ENCODE measurements at regions not wholly inside any gene's neighbourhood (a gene's known extent, or its start where the extent isn't known, plus 50 kb on each side); places are given as distances from the start of the nearest gene placed in this dataset.

DNA sequence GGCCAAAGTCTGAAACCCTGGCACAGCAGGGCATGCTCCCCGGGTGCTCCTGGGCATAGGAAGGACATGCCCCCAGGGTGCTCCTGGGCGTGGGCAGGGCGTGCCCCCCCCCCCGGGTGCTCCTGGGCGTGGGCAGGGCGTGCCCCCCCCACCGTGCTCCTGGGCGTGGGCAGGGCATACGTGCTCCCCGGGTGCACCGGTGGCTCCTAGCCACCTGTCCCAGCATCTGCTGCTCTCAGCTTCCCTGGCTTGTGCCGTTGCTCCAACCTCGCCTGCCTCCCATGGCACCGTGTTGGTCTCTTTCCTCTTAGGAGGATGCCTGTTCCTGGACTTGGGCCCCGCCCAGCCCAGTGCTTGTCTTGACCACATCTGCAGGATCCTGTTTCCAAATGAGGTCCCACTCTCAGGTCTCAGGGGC, 95.6 kb upstream of the CTDP1 start:
- TF ChIP-seq, protein P1, sequence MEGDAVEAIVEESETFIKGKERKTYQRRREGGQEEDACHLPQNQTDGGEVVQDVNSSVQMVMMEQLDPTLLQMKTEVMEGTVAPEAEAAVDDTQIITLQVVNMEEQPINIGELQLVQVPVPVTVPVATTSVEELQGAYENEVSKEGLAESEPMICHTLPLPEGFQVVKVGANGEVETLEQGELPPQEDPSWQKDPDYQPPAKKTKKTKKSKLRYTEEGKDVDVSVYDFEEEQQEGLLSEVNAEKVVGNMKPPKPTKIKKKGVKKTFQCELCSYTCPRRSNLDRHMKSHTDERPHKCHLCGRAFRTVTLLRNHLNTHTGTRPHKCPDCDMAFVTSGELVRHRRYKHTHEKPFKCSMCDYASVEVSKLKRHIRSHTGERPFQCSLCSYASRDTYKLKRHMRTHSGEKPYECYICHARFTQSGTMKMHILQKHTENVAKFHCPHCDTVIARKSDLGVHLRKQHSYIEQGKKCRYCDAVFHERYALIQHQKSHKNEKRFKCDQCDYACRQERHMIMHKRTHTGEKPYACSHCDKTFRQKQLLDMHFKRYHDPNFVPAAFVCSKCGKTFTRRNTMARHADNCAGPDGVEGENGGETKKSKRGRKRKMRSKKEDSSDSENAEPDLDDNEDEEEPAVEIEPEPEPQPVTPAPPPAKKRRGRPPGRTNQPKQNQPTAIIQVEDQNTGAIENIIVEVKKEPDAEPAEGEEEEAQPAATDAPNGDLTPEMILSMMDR (IDR thresholded peaks at IDR 0.05; ENCODE audit: low read depth, low read length, missing control alignments) = no peak
- DNase-seq (ENCODE audit: low read depth) = no peak
- H3K4me3 ChIP-seq (ENCODE audit: low read depth, low read length) = no peak overlapping the region

DNA sequence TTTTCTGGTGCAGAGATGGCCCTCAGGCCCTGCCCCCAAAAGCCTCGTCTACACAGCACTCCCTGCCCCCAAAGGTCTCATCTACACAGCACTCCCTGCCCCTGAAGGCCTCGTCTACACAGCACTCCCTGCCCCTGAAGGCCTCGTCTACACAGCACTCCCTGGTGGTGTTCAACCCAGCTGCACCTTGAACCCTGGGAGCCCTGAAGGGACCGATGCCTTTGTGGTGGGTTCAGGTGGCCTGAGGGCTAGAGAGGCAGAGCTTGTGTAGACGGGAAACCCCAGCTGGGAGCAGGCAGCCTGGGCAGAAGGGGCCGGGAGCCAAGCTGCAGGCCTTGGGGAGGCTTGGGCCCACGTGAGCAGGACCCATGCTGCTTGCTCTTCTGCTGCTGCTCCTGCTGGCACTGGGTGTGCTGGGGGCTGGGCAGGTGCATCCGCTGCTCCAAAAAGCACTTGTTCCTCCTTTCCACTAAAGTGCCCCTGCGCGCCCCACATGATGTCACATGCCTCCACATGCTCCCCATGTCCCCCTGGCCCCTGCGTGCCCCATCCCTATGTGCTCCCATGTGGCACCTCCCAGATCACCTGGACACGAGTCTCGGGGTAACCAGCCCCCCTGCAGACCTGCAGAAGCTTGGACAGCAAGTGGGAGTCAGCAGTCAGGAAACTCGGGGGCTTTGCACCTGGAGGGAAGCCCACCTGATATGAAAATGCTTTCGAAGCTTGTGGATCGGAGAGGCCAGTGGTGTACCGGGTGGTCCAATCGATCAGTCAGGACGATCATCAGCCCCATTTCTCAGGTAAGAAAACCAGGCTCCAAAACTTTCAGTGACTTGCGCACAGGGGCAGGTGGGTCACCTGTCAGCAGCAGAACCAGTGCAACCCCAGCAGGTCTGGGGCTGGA, 94.9 kb upstream of the CTDP1 start:
- TF ChIP-seq, protein P1 (IDR thresholded peaks at IDR 0.05; ENCODE audit: low read depth, low read length, missing control alignments) = no peak
- DNase-seq (ENCODE audit: low read depth) = no peak
- no peak overlapping the region for H3K4me3 ChIP-seq (ENCODE audit: low read depth, low read length)

DNA sequence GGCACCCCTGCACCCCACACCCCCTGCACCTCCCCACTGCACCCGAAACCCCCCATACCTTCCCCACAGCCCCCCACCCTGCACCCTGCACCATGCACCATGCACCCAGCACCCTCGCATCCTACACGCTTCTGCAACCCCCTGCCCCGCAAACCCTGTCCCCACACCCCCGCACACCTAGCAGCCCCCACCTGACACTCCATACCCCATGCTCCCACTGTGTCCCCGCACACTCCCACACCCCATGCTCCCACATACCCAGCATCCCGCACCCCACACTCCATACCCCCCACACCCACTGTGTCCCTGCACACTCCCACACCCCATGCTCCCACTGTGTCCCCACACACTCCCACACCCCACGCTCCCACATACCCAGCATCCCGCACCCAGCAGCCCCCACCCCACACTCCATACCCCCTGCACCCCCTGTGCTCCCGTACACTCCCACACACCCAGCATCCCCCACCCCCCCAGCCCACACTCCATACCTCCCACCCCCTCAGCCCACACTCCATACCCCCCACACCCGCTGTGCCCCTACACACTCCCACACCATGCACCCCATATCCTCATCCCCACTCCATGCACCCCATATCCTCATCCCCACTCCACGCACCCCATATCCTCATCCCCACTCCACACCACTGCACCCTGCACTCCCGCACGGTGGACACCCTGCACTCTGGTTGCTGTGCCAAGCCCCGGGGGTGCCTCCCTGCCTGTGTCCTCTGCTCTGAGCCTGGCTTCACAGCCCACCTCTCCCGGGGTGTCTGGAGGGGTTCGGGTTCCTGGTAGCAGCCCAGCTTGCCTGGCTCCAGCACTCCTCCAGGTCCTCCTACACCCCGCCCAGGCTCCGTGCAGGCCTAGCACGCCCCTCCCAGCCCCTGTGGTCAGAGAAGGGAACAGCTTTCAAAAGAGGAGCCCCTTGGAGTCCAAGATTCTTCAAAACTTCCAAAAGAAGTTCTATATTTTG, 93.9 kb upstream of the CTDP1 start:
- H3K4me3 ChIP-seq (ENCODE audit: low read depth, low read length) = no peak overlapping the region
- no peak for DNase-seq (ENCODE audit: low read depth)
- TF ChIP-seq, protein P1 (IDR thresholded peaks at IDR 0.05; ENCODE audit: low read depth, low read length, missing control alignments) = no peak

DNA sequence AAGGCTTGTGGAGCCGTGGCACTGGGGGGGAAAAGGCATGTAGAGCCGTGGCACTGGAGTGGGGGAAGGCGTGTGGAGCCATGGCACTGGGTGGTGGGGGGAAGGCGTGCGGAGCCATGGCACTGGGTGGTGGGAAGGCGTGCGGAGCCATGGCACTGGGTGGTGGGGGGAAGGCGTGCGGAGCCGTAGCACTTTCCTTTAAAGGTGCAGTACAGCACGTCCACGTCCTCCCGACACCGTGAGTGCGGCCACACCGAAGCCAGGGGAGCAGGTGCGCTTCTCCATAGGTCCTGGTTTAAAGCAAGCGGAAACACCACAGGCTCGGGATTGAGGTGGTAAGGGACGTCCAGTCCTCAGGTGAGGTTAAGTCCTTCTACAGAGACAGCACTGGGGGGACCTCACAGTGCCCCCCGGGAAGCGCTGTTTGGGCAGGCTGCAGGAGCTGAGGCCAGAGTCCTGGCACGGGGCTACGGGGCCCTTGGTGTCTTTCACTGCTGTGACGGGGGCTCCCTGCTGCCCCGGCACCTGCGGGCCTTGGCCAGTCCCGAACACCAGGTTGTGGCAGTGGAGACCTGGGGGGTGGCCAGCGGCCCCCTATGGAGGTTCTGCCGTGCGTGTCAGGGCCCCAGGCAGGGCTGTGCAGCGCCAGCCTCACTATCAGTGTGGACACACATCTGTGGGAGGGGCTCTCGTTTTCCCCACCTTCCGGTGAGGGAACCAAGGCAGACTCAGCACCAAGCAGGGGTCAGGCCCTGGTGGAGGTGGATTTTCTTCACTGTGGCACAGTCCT, 93.0 kb upstream of the CTDP1 start:
- DNase-seq (ENCODE audit: low read depth) = no peak
- no peak overlapping the region for H3K4me3 ChIP-seq (ENCODE audit: low read depth, low read length)
- TF ChIP-seq, protein P1 (IDR thresholded peaks at IDR 0.05; ENCODE audit: low read depth, low read length, missing control alignments) = no peak

DNA sequence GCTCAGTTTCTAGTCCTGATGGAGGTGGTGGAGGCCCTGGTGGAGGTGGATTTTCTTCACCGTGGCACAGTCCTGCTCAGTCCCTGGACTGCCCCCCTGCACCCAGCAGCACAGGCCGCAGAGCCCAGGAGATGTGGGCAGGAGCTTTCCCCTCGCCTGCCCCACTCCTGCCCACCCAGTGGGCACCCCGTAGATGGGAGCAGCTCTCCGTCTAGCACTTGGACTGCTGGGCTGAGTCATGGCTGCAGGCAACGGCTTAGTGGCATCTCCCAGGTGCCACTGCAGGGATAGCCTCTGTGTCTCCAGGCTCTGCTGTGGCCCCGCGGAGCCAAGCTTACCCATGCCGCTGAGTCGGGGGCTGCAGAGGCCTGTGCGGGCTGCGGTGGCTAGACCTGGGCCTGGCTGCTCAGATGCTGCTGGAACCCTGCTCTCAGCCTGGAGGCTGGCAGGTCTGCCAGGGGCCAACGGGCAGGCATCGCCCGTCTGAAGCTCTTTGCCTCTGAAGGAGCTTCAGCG, 92.3 kb upstream of the CTDP1 start:
- TF ChIP-seq, protein P1 (IDR thresholded peaks at IDR 0.05; ENCODE audit: low read depth, low read length, missing control alignments) = no peak
- DNase-seq (ENCODE audit: low read depth) = no peak
- no peak overlapping the region for H3K4me3 ChIP-seq (ENCODE audit: low read depth, low read length)
